Superior temporal gyrus (tissue), 1 donor: ENCODE measurements at regions not wholly inside any gene's neighbourhood (a gene's known extent, or its start where the extent isn't known, plus 50 kb on each side); places are given as distances from the start of the nearest gene placed in this dataset.

Experiments used
- DNase-seq: peaks from one replicate; pipeline ENCODE4 v3.0.0-alpha.2; 2016; ENCODE audit errors: extremely low spot score

DNA sequence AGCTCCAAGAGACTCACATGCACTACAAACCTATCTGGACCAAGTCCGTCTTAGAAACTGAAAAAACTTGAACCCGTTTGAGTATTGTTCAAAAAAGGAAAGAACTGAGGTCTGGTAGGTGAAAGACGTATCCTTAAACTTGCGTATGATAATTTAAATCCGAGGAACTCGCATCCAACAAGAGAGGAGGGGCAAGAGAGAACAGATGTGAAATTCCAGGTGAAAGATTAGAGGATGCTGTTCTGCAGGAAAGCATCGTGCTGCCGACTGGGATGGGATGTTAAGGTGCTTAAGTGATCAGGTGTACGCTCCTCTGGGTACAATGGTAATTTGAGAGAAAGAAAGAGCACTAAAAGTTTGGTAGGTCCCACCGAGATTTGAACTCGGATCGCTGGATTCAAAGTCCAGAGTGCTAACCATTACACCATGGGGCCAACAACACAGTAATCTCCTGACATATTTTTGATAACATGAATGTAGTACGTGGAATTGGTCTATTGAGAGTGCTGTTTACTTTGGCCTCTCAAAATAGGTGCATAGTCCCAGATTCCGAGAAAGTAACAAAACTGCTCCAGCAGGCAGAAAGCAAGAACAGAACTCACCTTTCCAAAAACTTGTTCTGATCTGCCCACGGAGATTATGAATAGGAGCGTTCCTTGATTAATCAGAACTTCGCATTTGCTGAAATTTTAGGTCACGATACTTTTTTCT lies 53.5 kb upstream of the BTN3A2 start:
- peak; percentile 88 for DNase-seq

DNA sequence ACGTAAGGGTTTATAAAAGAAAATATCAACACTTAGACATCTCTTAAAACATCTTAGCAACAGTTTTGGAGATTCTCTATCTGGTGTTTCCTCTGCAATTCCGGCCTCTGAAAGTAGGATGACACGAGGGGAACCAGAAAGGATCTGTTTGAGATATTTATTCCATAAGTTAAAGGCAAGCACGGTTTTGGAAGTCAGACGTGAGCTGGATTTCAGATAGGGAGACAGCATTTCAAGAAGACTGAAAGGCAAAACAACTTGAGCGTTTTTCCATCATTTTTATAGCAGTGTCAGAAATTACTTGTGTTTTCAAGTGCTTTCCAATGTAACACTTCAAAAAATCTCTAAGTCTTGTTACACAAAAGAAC lies 52.9 kb upstream of the BTN3A2 start:
- peak; percentile 67 for DNase-seq

- DNase-seq = peak; percentile 93
Measured at GRCh38 chr6:26312501-26313397, 52.2 kb upstream of the BTN3A2 start.
